ENCODE measurements at regions not wholly inside any gene's neighbourhood (a gene's known extent, or its start where the extent isn't known, plus 50 kb on each side); places are given as distances from the start of the nearest gene placed in this dataset.
"Not testable (repeated sequence)": the region's sequence is repeated elsewhere in the genome, so short reads cannot be mapped to it uniquely, and the experiment has no call there.

DNA sequence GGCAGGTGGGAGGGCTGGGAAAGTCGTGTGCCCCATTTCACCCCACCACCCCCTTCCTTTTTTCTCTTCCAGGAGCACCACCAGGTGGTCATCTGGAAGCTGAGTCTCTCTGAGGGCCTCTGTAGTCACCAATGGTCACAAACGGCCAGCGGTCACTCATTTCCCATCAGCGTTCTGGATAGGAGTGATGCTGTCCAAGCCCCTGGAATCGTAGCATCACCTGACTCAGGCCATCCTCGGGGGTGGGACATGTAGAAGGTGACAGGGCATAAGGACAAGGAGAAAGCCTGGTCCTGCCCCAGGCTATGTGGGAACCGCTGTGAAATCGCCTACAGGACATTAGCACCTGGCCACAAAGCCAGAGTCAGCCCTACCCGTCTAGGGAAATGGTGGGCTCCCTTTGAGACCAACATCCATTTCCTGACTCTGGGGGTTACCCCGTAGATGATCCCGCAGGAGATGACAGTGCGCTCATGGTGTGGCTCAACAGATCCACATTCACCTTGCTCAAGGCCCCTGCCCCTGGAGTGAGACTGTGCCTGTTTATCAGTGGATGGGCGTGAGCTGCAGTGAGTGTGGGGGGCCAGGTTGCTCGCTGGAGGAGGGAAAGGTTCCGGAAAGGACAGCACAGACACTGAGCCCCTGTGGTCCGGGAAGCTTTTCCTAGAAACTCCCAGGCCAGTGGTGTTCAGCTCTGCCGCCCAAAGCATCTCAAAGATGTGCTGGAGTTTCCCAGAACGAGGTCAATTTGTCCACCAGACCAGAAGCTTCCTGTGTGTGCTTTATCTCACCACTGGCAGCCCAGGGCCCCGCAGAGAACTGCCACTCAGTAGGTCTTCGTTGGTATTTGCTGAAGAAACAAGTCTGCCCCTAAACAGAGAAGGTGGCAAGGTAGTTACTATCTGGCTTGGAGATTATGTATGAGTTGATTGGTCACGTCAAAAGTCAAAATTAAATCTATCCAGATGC lies 61.1 kb upstream of the UNC5A start:
- no peak for DNase-seq

- no peak for DNase-seq
Observed at GRCh38 chr5:176750144-176750543, 60.2 kb upstream of the UNC5A start.

- no peak for DNase-seq
Observed at GRCh38 chr5:176754376-176754973, 55.9 kb upstream of the UNC5A start.

DNA sequence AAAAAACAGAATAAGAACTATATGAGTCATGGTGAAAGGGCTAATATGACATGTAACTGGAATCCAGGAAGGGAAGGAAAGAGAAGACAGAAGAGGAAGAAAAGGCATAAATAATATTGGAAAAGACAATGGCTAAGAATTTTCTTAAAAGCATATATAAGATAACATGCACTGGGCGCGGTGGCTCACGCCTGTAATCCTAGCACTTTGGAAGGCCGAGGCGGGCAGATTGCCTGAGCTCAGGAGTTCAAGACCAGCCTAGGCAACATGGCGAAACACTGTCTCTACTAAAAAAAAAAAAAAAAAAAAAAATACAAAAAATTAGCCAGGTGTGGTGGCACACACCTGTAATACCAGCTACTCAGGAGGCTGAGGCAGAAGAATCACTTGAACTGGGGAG lies 54.8 kb upstream of the UNC5A start:
- DNase-seq, result not testable (repeated sequence)

- not testable (repeated sequence) for DNase-seq
Observed at GRCh38 chr5:176757569-176757968, 52.8 kb upstream of the UNC5A start.
